Liver (tissue), 8 donors: ENCODE measurements at regions not wholly inside any gene's neighbourhood (a gene's known extent, or its start where the extent isn't known, plus 50 kb on each side); places are given as distances from the start of the nearest gene placed in this dataset.

Experiments
- DNase-seq: peaks from one replicate; pipeline ENCODE4 v3.0.0-alpha.2; 2017; ENCODE audit warnings: low spot score
- H3K27ac ChIP-seq, 2 donors: one replicate each; pipeline ENCODE4 v1.7.0; 2013; ENCODE audit warnings: inconsistent platforms in 2 of 2, low read length in 2 of 2, control low read depth in 1 of 2, low read depth in 1 of 2, mild to moderate bottlenecking in 1 of 2
- H3K27me3 ChIP-seq, 4 donors: one replicate each; pipeline versions ENCODE4 v1.6.1 to v1.7.0; 2013; ENCODE audit warnings: low read length in 3 of 4, inconsistent platforms in 1 of 4, mild to moderate bottlenecking in 1 of 4, moderate library complexity in 1 of 4; ENCODE audit not compliant: control insufficient read depth in 4 of 4, insufficient read depth in 4 of 4
- H3K36me3 ChIP-seq, 4 donors: one replicate each; pipeline versions ENCODE4 v1.6.1 to v1.7.0; 2013; ENCODE audit warnings: low read length in 3 of 4, mild to moderate bottlenecking in 3 of 4, low read depth in 1 of 4, moderate library complexity in 1 of 4; ENCODE audit not compliant: control insufficient read depth in 4 of 4, insufficient read depth in 3 of 4
- H3K4me1 ChIP-seq, 4 donors: one replicate each; pipeline versions ENCODE4 v1.6.1 to v1.7.0; 2013; ENCODE audit warnings: low read length in 3 of 4, mild to moderate bottlenecking in 3 of 4, moderate library complexity in 1 of 4; ENCODE audit not compliant: control insufficient read depth in 4 of 4, insufficient read depth in 4 of 4
- H3K4me3 ChIP-seq, 3 donors: one replicate each; pipeline versions ENCODE4 v1.6.1 to v1.7.0; 2013; ENCODE audit warnings: low read length in 3 of 3, control low read depth in 1 of 3, low read depth in 1 of 3, mild to moderate bottlenecking in 1 of 3
- H3K9ac ChIP-seq, 2 donors: one replicate each; pipeline ENCODE4 v1.7.0; 2013; ENCODE audit warnings: low read length in 2 of 2, mild to moderate bottlenecking in 2 of 2, moderate library complexity in 2 of 2, control low read depth in 1 of 2, low read depth in 1 of 2
- H3K9me3 ChIP-seq, 4 donors: one replicate each; pipeline versions ENCODE4 v1.6.1 to v1.7.0; 2013; ENCODE audit warnings: low read length in 3 of 4; ENCODE audit not compliant: control insufficient read depth in 4 of 4
- CTCF ChIP-seq: fragments of 150-350 bp; IDR thresholded peaks from 2 replicates; pipeline ENCODE4 v1.5.1; 2017; ENCODE audit warnings: improper control_type of control experiment, low read depth, low read length; ENCODE audit not compliant: missing input control
- EGR1 ChIP-seq, 2 donors: IDR thresholded peaks; 2 replicates each; pipeline ENCODE4 v1.6.1; 2016 to 2018; ENCODE audit warnings: antibody characterized with exemption in 2 of 2, low read depth in 2 of 2
- FOXA2 ChIP-seq: IDR thresholded peaks from 2 replicates; pipeline ENCODE4 v1.6.1; 2016; ENCODE audit warnings: antibody characterized with exemption
- HNF4A ChIP-seq, 2 donors: conservative IDR thresholded peaks; 2 replicates each; pipeline ENCODE4 v1.6.1; 2016; ENCODE audit warnings: antibody characterized with exemption in 2 of 2, mild to moderate bottlenecking in 2 of 2
- JUND ChIP-seq, 2 donors: IDR thresholded peaks; 2 replicates each; pipeline ENCODE4 v1.6.1; 2016; ENCODE audit warnings: antibody characterized with exemption in 2 of 2
- NR2F2 ChIP-seq: IDR thresholded peaks from 2 replicates; pipeline ENCODE4 v1.6.1; 2016; ENCODE audit warnings: antibody characterized with exemption
- RAD21 ChIP-seq, 2 donors: IDR thresholded peaks; 2 replicates each; pipeline ENCODE4 v1.6.1; 2016; ENCODE audit warnings: antibody characterized with exemption in 2 of 2, mild to moderate bottlenecking in 2 of 2
- RXRA ChIP-seq, 2 donors: IDR thresholded peaks; 2 replicates each; pipeline ENCODE4 v1.6.1; 2017 to 2018; ENCODE audit warnings: antibody characterized with exemption in 2 of 2, mild to moderate bottlenecking in 1 of 2
- SP1 ChIP-seq: IDR thresholded peaks from 2 replicates; pipeline ENCODE4 v1.6.1; 2018; ENCODE audit warnings: antibody characterized with exemption, mild to moderate bottlenecking
- TAF1 ChIP-seq: conservative IDR thresholded peaks from 2 replicates; pipeline ENCODE4 v1.6.1; 2016; ENCODE audit warnings: antibody characterized with exemption, mild to moderate bottlenecking
- WGBS: extraction: QIAGEN DNeasy Blood & Tissue Kit; methylation state at CpG from one replicate; pipeline ENCODE4 v1.1.7; 2013; 5-methylcytosine and 5-hydroxymethylcytosine counted together
- TF ChIP-seq, protein P1 (sequence below): IDR thresholded peaks from 2 replicates; pipeline ENCODE4 v1.6.1; 2016; ENCODE audit warnings: antibody characterized with exemption
- TF ChIP-seq, protein P2 (sequence below): IDR thresholded peaks from 2 replicates; pipeline ENCODE4 v1.6.1; 2016; ENCODE audit warnings: antibody characterized with exemption
- TF ChIP-seq, protein P3 (sequence below): IDR thresholded peaks from 2 replicates; pipeline ENCODE4 v1.6.1; 2016; ENCODE audit warnings: antibody characterized with exemption
- TF ChIP-seq, protein P4 (sequence below): IDR thresholded peaks from 2 replicates; pipeline ENCODE4 v1.6.1; 2016; ENCODE audit warnings: antibody characterized with exemption, mild to moderate bottlenecking
- donor health status: healthy.
- donor health status: healthy.
- donor health status: healthy.
- donor health status: healthy.
- donor health status: healthy.

DNA sequence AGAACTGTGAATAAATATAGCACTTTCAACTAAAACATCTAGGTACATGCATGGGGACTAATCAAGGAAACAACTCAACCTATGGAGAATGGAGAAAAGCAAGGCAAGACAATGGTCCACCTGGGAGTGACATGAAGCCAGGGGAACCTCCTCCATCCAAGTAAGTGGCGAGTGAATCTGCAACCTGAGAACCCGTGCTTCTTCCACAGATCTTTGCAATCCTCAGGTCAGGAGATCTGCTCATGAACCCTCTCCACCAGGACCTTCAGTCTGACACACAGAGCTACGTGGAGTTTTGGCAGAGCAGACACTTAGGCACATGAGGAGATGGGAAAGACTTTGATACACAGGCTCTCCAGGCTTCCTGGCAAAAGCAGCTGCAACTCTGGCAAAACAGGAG is 58.8 kb upstream of the KHDRBS2 start:
- Histone ChIP-seq H3K36me3 (no peaks in the 10 kb centered on the region), H3K9me3 (no peaks in the 10 kb centered on the region), H3K4me3 (no peak overlapping the region), H3K27me3 (no peaks in the 10 kb centered on the region), H3K9ac (no peak overlapping the region), H3K27ac (no peak overlapping the region), H3K4me1 (no peaks in the 10 kb centered on the region)
- no peak for TF ChIP-seq EGR1 (IDR thresholded peaks at IDR 0.05; ENCODE audit: low read depth in 2 of 2)
- no peak for TF ChIP-seq JUND (IDR thresholded peaks at IDR 0.05)
- TF ChIP-seq CTCF, result no peak
- no peak for TF ChIP-seq RXRA (IDR thresholded peaks at IDR 0.05)
- TF ChIP-seq FOXA2, result no peak
- TF ChIP-seq, protein P1, sequence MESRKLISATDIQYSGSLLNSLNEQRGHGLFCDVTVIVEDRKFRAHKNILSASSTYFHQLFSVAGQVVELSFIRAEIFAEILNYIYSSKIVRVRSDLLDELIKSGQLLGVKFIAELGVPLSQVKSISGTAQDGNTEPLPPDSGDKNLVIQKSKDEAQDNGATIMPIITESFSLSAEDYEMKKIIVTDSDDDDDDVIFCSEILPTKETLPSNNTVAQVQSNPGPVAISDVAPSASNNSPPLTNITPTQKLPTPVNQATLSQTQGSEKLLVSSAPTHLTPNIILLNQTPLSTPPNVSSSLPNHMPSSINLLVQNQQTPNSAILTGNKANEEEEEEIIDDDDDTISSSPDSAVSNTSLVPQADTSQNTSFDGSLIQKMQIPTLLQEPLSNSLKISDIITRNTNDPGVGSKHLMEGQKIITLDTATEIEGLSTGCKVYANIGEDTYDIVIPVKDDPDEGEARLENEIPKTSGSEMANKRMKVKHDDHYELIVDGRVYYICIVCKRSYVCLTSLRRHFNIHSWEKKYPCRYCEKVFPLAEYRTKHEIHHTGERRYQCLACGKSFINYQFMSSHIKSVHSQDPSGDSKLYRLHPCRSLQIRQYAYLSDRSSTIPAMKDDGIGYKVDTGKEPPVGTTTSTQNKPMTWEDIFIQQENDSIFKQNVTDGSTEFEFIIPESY, result no peak
- no peak for TF ChIP-seq NR2F2
- no peak for TF ChIP-seq SP1
- no peak for TF ChIP-seq TAF1
- TF ChIP-seq, protein P2, sequence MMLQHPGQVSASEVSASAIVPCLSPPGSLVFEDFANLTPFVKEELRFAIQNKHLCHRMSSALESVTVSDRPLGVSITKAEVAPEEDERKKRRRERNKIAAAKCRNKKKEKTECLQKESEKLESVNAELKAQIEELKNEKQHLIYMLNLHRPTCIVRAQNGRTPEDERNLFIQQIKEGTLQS, result no peak
- TF ChIP-seq, protein P3, sequence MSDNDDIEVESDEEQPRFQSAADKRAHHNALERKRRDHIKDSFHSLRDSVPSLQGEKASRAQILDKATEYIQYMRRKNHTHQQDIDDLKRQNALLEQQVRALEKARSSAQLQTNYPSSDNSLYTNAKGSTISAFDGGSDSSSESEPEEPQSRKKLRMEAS, result no peak
- WGBS, result 71% methylated on average over 3 of the region's 3 CpGs
- DNase-seq, result no peak

DNA sequence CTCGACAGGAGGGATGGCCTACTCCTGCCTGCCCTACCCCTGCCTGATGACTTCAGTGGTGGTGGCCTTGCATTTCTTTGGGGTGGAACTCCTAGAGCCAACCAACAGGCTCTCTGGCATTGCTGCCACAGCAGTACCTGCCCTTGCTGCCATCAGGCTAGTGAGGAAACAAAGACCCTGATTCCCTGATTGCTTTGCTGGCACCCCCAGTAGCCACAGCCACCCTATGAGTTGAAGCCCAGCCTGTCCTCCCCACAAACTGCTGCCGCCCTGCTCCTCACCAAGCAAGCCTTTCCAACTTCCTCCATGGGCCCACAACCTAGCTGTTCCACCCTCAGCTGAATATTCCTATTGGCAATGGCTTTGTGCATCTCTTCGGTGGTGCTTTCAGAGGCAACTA is 52.5 kb upstream of the KHDRBS2 start:
- Histone ChIP-seq H3K27ac (no peak overlapping the region), H3K9ac (no peak overlapping the region), H3K9me3 (no peaks in the 10 kb centered on the region), H3K36me3 (no peaks in the 10 kb centered on the region), H3K27me3 (no peaks in the 10 kb centered on the region), H3K4me1 (no peaks in the 10 kb centered on the region), H3K4me3 (no peak overlapping the region)
- TF ChIP-seq, protein P1, result no peak
- TF ChIP-seq, protein P4, sequence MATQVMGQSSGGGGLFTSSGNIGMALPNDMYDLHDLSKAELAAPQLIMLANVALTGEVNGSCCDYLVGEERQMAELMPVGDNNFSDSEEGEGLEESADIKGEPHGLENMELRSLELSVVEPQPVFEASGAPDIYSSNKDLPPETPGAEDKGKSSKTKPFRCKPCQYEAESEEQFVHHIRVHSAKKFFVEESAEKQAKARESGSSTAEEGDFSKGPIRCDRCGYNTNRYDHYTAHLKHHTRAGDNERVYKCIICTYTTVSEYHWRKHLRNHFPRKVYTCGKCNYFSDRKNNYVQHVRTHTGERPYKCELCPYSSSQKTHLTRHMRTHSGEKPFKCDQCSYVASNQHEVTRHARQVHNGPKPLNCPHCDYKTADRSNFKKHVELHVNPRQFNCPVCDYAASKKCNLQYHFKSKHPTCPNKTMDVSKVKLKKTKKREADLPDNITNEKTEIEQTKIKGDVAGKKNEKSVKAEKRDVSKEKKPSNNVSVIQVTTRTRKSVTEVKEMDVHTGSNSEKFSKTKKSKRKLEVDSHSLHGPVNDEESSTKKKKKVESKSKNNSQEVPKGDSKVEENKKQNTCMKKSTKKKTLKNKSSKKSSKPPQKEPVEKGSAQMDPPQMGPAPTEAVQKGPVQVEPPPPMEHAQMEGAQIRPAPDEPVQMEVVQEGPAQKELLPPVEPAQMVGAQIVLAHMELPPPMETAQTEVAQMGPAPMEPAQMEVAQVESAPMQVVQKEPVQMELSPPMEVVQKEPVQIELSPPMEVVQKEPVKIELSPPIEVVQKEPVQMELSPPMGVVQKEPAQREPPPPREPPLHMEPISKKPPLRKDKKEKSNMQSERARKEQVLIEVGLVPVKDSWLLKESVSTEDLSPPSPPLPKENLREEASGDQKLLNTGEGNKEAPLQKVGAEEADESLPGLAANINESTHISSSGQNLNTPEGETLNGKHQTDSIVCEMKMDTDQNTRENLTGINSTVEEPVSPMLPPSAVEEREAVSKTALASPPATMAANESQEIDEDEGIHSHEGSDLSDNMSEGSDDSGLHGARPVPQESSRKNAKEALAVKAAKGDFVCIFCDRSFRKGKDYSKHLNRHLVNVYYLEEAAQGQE, result no peak
- TF ChIP-seq SP1, result no peak
- TF ChIP-seq RAD21 (IDR thresholded peaks at IDR 0.05), result no peak
- TF ChIP-seq HNF4A (conservative IDR thresholded peaks at IDR 0.05), result no peak
- TF ChIP-seq, protein P3, result no peak
- no peak for TF ChIP-seq JUND (IDR thresholded peaks at IDR 0.05)
- no peak for TF ChIP-seq RXRA (IDR thresholded peaks at IDR 0.05)
- DNase-seq, result no peak
- WGBS, result 82% methylated on average over 3 of the region's 3 CpGs
